ENCODE measurements at regions not wholly inside any gene's neighbourhood (a gene's known extent, or its start where the extent isn't known, plus 50 kb on each side); places are given as distances from the start of the nearest gene placed in this dataset.

- TF ChIP-seq CTCF (IDR thresholded peaks at IDR 0.05; ENCODE audit: insufficient read depth, low read depth, low read length): no peak
- no peak overlapping the region for H3K4me3 ChIP-seq (ENCODE audit: low read depth, low read length)
- no peak for DNase-seq (ENCODE audit: low read depth)
These were observed 519.2 kb downstream of the OTOL1 start for GRCh38 chr3:162015856-162016255.

- DNase-seq (ENCODE audit: low read depth): no peak
These were observed 523.2 kb downstream of the OTOL1 start for GRCh38 chr3:162019817-162020216.

GRCh38 chr3:162021206-162021605 is 524.6 kb downstream of the OTOL1 start:
- no peak for TF ChIP-seq CTCF (IDR thresholded peaks at IDR 0.05; ENCODE audit: insufficient read depth, low read depth, low read length)
- H3K4me3 ChIP-seq (ENCODE audit: low read depth, low read length): no peak overlapping the region
- no peak for DNase-seq (ENCODE audit: low read depth)

More at GRCh38 chr3:162019817-162020216, 523.2 kb downstream of the OTOL1 start:
- H3K4me3 ChIP-seq (ENCODE audit: low read depth, low read length): no peak overlapping the region
- no peak for TF ChIP-seq CTCF (IDR thresholded peaks at IDR 0.05; ENCODE audit: insufficient read depth, low read depth, low read length)

- TF ChIP-seq CTCF (IDR thresholded peaks at IDR 0.05; ENCODE audit: insufficient read depth, low read depth, low read length): no peak
- no peak overlapping the region for H3K4me3 ChIP-seq (ENCODE audit: low read depth, low read length)
- no peak for DNase-seq (ENCODE audit: low read depth)
These were observed 526.3 kb downstream of the OTOL1 start for GRCh38 chr3:162022911-162023310.

- no peak for TF ChIP-seq CTCF (IDR thresholded peaks at IDR 0.05; ENCODE audit: insufficient read depth, low read depth, low read length)
- no peak overlapping the region for H3K4me3 ChIP-seq (ENCODE audit: low read depth, low read length)
- DNase-seq (ENCODE audit: low read depth): no peak
These were observed 533.1 kb downstream of the OTOL1 start for GRCh38 chr3:162029736-162030135.

- H3K4me3 ChIP-seq (ENCODE audit: low read depth, low read length): no peak overlapping the region
- no peak for TF ChIP-seq CTCF (IDR thresholded peaks at IDR 0.05; ENCODE audit: insufficient read depth, low read depth, low read length)
- no peak for DNase-seq (ENCODE audit: low read depth)
These were observed 537.8 kb downstream of the OTOL1 start for GRCh38 chr3:162034368-162034767.

GRCh38 chr3:162041622-162042021 is 545.0 kb downstream of the OTOL1 start:
- no peak for TF ChIP-seq CTCF (IDR thresholded peaks at IDR 0.05; ENCODE audit: insufficient read depth, low read depth, low read length)
- no peak overlapping the region for H3K4me3 ChIP-seq (ENCODE audit: low read depth, low read length)
- no peak for DNase-seq (ENCODE audit: low read depth)
